GM21528 (cell line): ENCODE measurements at regions not wholly inside any gene's neighbourhood (a gene's known extent, or its start where the extent isn't known, plus 50 kb on each side); places are given as distances from the start of the nearest gene placed in this dataset.

Experiments used
- ATAC-seq: cut with Tn5 transposase; IDR thresholded peaks from one replicate; pipeline ENCODE4 v1.9.1; 2021; ENCODE audit warnings: mild to moderate bottlenecking, moderate library complexity; ENCODE audit not compliant: unreplicated experiment, low FRiP score

DNA sequence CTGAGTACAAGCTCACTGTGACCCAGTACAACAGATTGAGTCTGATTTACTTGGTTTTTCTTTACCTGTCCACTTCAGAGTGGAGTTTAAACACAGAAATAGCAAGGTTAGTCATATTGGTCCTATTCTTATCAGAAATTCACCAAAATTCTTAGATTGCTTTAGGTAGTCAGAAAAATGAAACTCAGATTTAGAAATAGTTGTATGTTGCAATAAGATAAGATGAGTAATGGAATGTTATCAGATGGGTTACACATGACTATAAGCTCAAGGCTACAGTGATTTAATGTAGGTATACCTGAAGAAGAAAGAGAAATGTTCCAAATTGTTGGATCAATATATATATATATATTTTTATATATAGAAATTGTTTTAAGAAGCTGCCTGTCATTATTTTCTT is 524.1 kb downstream of the LRFN5 start:
- no peak for ATAC-seq

GRCh38 chr14:42123526-42123925 is 516.9 kb downstream of the LRFN5 start:
- ATAC-seq, result no peak

GRCh38 chr14:42113358-42114069 is 506.8 kb downstream of the LRFN5 start:
- ATAC-seq, result no peak

DNA sequence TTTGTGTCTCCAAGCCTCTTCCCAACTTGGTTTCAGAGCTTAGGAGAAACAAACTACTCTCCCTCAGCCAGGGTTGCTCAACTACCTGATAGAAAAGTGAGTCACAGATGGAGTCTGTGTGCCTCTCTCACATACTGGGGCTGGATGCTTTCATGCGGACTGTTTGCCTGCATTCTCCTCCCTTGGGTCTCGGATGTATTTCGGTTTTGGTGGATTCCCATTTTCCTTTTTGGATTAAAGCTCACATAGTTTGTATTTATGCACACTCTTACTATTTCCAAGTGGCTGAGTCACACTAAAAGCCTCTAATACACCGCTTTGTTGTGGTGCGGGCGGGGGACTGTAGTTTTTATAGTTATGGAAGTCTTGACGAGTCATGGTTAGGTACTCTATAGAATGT is 505.4 kb downstream of the LRFN5 start:
- ATAC-seq, result no peak

- ATAC-seq, result no peak
These were observed 504.7 kb downstream of the LRFN5 start for GRCh38 chr14:42111355-42111754.

- ATAC-seq, result no peak
These were observed 503.5 kb downstream of the LRFN5 start for GRCh38 chr14:42110167-42110566.

DNA sequence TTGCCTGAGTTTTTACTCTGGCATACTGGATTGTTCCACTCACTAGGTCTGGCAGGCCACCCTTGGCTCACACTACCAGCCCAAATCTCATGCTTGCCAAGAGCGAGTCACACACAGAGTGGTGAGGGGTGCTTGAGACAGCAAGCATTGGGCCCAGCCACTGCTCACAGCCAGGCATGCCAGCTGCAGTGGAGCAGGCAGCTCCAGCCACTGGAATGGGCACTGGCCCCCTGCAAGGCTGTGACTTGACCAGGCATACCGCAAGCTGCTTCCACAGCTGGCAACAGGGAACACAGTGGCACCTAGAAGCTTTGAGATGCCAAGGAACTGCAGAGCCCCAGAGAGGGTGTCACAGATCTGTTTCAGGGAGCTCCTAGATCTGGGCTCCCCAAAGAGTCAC is 488.5 kb downstream of the LRFN5 start:
- ATAC-seq, result no peak

- no peak for ATAC-seq
These were observed 483.4 kb downstream of the LRFN5 start for GRCh38 chr14:42090122-42090521.

- no peak for ATAC-seq
These were observed 473.2 kb downstream of the LRFN5 start for GRCh38 chr14:42079911-42080310.

- no peak for ATAC-seq
These were observed 471.7 kb downstream of the LRFN5 start for GRCh38 chr14:42078345-42078744.

DNA sequence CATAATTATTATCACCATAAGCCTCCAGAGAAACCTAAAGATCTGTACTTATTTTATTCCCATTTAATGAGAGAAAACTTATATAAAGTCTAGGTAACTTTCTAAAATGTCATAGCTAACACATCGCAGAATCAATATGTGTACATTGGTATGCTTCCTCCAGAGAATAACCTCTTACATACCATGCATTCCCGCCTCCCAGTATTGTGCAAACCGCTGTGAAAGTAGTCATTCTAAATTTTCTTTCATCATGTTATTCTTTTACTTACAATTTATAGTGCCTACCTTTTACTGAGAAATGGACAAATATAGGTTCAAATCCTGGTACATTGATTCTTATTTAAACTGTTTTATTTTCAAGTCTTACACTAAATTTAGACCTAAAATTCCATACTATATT is 463.4 kb downstream of the LRFN5 start:
- no peak for ATAC-seq

DNA sequence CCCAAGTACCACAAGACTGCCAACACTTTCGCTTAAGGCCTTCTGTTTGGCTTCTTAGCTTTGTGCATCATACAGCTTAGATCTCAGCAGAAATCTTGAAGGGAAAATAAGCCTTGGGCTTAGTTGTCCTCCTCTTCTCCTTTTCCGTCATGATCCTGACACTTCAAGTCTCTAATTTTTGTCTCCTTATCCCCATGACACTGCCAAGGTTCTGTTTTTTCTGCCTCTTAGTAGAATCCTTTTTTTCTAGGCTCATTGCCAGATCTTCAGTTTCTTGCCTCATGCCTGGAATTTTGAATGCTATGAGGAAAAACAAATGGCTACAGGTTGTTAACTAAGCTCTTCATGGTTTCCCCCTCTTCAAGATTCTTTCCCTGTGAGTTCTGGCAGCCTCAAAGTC is 450.4 kb downstream of the LRFN5 start:
- no peak for ATAC-seq

DNA sequence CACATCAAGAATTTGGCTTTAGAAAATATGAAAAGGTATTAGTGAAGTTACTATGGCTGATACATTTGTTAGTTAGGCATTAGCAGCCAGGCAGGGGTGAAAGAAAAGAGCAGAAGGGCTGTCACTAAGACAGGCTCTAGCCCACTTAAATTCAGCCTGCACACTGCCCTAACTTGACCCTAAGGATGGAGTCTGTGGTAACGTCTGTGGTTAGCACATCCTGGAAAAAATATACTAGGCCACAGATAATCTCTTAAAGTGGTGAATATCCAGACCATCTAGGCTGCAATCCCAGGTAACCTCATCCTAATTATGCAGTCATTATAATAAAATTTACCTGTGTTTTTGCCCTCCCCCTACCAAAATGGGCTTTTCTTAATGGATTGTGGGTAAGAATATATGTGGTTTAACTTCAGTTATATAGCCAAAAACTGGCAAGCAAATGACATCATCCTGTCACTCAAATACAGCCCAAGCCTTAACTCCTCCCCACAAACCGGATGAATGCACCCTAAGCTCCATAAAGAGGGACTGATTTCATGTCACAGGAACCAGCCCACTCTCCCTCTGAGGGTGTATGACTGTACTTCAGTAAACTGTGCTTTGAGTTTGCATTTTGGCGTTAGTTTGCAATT is 440.9 kb downstream of the LRFN5 start:
- no peak for ATAC-seq

DNA sequence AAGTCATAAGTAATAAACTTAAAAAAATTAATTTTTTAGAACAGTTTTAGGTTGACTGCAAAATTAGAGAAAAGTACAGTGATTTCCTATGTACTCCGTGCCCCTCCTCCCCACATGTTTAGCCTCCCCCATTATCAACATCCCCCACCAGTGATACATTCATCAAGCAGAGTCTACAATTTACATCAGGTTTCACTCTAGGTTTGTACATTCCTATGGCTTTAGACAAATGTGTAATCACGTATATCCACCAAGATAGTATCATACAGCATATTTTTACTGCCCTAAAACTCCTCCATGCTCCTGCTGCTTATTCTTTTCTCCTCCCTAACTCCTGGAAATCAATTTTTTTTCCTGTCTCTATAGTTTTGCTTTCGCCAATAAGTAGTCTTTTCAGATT is 438.7 kb downstream of the LRFN5 start:
- no peak for ATAC-seq

GRCh38 chr14:42028607-42029006 is 421.9 kb downstream of the LRFN5 start:
- ATAC-seq, result no peak

DNA sequence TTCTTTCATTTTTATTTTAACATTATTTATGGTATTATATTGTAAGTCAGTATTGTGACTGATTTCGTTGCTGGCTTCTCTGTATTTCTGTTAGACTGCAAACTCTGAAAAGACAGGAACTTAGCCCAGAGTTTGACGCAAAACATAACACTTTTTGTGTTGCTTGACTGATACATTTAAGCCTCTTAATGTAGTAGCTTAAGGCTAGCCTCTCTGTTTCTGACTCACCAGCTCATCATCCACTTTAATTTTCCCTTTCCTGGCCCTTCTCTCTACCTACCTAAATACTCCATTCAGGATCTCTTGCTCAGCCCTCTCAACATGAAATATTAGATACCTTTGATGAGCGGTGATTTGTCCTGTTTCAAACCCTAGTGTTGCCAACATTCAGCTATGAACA is 420.6 kb downstream of the LRFN5 start:
- ATAC-seq, result no peak

GRCh38 chr14:42023452-42023851 is 416.8 kb downstream of the LRFN5 start:
- no peak for ATAC-seq

- no peak for ATAC-seq
These were observed 407.6 kb downstream of the LRFN5 start for GRCh38 chr14:42014301-42014700.

DNA sequence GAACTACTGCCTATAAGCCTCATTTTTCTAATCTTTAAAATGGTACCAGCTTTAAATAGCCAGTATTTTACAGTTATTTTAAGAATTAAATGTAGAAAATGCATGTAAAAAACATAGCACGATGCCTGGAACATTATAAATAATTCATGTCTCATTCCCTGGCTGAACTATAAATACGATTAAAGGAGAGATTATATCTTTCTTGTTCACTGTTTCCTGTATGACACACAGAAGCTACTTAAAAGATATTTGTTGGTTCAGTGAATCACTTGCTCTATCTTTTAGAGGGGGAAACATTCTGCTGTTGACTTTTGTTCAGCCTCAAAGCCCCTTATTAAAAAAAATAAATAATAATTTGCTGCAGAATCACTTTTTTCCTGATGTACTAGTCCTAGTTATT is 406.9 kb downstream of the LRFN5 start:
- no peak for ATAC-seq

DNA sequence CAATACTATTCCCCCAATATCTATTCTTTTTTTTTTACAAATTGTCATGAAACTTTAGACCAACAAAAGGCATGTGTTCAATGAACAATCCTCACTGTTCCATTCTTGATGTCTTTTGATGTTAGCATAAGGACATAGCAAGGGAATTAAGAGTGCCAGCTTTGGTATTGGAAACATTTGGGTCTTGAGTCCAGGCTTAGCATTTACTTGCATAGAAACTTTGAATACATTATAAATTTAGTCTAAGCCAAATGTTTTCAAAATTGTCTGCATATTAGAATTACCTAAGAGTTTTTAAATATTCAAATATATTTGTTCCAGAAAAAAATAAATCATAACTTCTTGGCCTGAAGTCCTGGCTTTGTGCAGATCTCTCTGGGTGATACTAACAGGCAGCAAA is 406.5 kb downstream of the LRFN5 start:
- no peak for ATAC-seq

GRCh38 chr14:42011221-42011620 is 404.5 kb downstream of the LRFN5 start:
- no peak for ATAC-seq

- no peak for ATAC-seq
These were observed 397.6 kb downstream of the LRFN5 start for GRCh38 chr14:42004321-42004720.
